Body of pancreas (tissue), 4 donors: ENCODE measurements at regions not wholly inside any gene's neighbourhood (a gene's known extent, or its start where the extent isn't known, plus 50 kb on each side); places are given as distances from the start of the nearest gene placed in this dataset.
"Not testable (repeated sequence)": the region's sequence is repeated elsewhere in the genome, so short reads cannot be mapped to it uniquely, and the experiment has no call there.

ENCODE experiments used
- POLR2A ChIP-seq, 3 donors: fragments of 450-650 bp; IDR thresholded peaks; one replicate each; pipeline ENCODE4 v1.6.1; 2016; ENCODE audit warnings: antibody characterized with exemption in 3 of 3, mild to moderate bottlenecking in 2 of 3
- TF ChIP-seq, protein P1 (sequence below), 7 experiments: fragments of 450-650 bp in 4 of 7; fragments of 200-600 bp in 3 of 7; sonication (generic) in 3 of 7; IDR thresholded peaks; one replicate each; pipeline ENCODE4 v1.5.1; 2016 to 2019; ENCODE audit warnings: antibody characterized with exemption in 7 of 7

DNA sequence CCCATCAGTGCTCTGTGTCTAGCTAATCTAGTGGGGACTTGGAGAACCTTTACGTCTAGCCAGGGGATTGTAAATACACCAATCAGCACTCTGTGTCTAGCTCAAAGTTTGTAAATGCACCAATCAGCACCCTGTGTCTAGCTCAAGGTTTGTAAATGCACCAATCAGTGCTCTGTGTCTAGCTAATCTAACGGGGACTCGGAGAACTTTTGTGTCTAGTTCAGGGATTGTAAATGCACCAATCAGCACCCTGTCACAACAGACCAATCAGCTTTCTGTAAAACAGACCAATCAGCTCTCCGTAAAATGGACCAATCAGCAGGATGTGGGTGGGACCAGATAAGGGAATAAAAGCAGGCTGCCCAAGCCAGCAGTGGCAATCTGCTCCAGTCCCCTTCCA lies 268.3 kb upstream of the MKLN1 start:
- TF ChIP-seq, protein P1, sequence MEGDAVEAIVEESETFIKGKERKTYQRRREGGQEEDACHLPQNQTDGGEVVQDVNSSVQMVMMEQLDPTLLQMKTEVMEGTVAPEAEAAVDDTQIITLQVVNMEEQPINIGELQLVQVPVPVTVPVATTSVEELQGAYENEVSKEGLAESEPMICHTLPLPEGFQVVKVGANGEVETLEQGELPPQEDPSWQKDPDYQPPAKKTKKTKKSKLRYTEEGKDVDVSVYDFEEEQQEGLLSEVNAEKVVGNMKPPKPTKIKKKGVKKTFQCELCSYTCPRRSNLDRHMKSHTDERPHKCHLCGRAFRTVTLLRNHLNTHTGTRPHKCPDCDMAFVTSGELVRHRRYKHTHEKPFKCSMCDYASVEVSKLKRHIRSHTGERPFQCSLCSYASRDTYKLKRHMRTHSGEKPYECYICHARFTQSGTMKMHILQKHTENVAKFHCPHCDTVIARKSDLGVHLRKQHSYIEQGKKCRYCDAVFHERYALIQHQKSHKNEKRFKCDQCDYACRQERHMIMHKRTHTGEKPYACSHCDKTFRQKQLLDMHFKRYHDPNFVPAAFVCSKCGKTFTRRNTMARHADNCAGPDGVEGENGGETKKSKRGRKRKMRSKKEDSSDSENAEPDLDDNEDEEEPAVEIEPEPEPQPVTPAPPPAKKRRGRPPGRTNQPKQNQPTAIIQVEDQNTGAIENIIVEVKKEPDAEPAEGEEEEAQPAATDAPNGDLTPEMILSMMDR (IDR thresholded peaks at IDR 0.05): not testable (repeated sequence)
- not testable (repeated sequence) for TF ChIP-seq POLR2A (IDR thresholded peaks at IDR 0.05)
